GM06990 (cell line): ENCODE measurements at regions not wholly inside any gene's neighbourhood (a gene's known extent, or its start where the extent isn't known, plus 50 kb on each side); places are given as distances from the start of the nearest gene placed in this dataset.

Source experiments
- DNase-seq: peaks from one replicate; pipeline ENCODE4 v3.0.0-alpha.2; 2011; ENCODE audit not compliant: insufficient read length; ENCODE audit errors: extremely low read depth
- H3K27me3 ChIP-seq: replicated peaks from 2 replicates; pipeline ENCODE4 v1.6.0; 2011; ENCODE audit warnings: low read length; ENCODE audit not compliant: control insufficient read depth, insufficient read depth
- H3K36me3 ChIP-seq: 2 replicates; pipeline ENCODE4 v1.5.1; 2011; ENCODE audit warnings: low read length; ENCODE audit not compliant: control insufficient read depth, insufficient read depth
- H3K4me3 ChIP-seq: replicated peaks from 2 replicates; pipeline ENCODE4 v1.5.1; 2011; ENCODE audit warnings: low read depth, mild to moderate bottlenecking, control low read depth, low read length
- TF ChIP-seq, protein P1 (sequence below): IDR thresholded peaks from 2 replicates; pipeline ENCODE4 v1.5.1; 2011; ENCODE audit warnings: low read length, control low read depth, mild to moderate bottlenecking, inconsistent platforms; ENCODE audit not compliant: insufficient read depth, poor library complexity, severe bottlenecking

DNA sequence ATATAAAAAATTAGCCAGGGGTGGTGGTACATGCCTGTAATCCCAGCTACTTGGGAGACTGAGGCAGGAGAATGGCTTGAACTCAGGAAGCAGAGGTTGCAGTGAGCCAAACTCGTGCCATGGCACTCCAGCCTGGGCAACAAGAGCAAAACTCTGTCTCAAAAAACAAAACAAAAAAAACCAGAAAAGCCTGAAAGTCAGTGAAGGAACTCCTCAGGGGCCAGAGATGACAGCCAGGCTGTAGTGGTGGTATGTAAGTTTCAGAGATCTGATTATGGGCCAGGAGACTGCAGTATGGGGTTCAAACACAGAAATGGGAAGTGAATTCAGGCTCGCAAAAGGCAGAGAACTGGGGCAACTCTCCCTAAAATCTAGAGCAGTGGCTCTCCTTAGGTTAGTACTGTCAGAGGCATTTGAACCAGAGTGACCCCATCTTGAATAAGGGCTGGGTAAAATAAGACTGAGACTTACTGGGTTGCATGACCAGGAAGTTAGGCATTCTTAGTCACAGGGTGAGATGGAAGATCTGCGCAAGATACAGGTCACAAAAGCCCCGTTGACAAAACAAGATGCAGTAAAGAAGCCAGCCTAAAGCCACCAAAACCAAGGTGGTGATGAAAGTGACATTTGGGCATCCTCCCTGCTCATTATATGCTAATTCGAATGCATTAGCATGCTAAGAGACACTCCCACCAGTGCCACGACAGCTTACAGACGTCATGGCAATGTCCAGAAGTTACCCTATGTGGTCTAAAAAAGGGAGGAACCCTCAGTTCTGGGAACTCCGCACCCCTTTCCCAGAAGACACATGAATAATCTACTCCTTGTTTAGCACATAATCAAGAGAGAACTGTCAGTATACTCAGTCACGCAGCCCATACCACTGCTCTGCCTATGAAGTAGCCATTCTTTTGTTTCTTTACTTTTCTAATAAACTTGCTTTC, 120.2 kb upstream of the XYLT1 start:
- Histone ChIP-seq H3K4me3 (no peak overlapping the region), H3K36me3 (no peaks in the 10 kb centered on the region), H3K27me3 (no peaks in the 10 kb centered on the region)
- TF ChIP-seq, protein P1, sequence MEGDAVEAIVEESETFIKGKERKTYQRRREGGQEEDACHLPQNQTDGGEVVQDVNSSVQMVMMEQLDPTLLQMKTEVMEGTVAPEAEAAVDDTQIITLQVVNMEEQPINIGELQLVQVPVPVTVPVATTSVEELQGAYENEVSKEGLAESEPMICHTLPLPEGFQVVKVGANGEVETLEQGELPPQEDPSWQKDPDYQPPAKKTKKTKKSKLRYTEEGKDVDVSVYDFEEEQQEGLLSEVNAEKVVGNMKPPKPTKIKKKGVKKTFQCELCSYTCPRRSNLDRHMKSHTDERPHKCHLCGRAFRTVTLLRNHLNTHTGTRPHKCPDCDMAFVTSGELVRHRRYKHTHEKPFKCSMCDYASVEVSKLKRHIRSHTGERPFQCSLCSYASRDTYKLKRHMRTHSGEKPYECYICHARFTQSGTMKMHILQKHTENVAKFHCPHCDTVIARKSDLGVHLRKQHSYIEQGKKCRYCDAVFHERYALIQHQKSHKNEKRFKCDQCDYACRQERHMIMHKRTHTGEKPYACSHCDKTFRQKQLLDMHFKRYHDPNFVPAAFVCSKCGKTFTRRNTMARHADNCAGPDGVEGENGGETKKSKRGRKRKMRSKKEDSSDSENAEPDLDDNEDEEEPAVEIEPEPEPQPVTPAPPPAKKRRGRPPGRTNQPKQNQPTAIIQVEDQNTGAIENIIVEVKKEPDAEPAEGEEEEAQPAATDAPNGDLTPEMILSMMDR = no peak
- no peak for DNase-seq

GRCh38 chr16:17589898-17590297, 119.1 kb upstream of the XYLT1 start:
- DNase-seq = no peak
- no peak overlapping the region for H3K4me3 ChIP-seq
- no peaks in the 10 kb centered on the region for H3K36me3 ChIP-seq
- TF ChIP-seq, protein P1 = no peak
- H3K27me3 ChIP-seq = no peaks in the 10 kb centered on the region

DNA sequence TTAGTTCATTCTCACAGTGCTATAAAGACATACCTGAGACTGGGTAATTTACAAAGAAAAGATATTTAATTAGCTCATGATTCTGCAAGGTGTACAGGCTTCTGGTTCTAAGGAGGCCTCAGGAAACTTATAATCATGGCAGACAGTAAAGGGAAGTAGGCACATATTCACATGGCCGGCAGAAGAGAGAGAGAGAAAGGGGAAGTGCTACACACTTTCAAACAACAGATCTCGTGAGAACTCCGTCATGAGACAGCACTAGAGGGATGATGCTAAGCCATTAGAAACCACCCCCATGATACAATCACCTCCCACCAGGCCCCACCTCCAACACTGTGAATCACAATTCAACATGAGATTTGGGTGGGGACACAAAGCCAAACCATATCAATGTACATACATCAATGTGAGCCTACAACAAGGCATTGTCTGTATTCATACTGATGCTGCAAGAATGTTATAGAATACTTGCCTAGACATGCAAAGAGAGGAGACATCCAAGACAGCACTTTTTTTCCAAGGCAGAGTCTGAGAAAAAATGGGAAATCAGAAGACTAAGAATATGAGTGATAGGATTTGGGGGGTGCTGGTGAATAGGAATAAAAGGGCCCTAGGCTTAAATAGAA, 114.8 kb upstream of the XYLT1 start:
- Histone ChIP-seq H3K4me3 (no peak overlapping the region), H3K27me3 (no peaks in the 10 kb centered on the region), H3K36me3 (no peaks in the 10 kb centered on the region)
- TF ChIP-seq, protein P1 = no peak
- no peak for DNase-seq

GRCh38 chr16:17578981-17579874, 108.5 kb upstream of the XYLT1 start:
- Histone ChIP-seq H3K36me3 (no peaks in the 10 kb centered on the region), H3K4me3 (no peak overlapping the region), H3K27me3 (no peaks in the 10 kb centered on the region)
- no peak for DNase-seq
- TF ChIP-seq, protein P1 = peak; percentile 83

DNA sequence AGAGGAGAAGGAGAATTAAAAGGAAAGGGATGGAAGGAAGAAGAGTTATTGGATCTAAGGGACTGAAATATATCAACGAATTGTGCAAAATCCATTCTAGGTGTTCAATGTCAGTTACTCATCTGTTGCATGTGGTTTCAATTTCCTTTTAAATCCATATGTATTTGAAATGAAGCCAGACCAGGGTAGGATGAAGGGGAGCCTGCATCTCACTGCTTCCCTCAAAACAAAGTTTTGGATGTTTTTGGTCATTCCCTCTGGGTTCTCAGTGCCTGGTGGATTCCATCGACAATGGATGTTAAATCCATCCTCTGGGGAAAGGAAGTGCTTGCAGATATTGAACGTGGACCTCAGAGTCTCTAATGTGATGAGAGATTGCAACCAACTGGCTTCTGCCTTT, 103.5 kb upstream of the XYLT1 start:
- H3K4me3 ChIP-seq = no peak overlapping the region
- TF ChIP-seq, protein P1 = no peak
- H3K27me3 ChIP-seq = no peaks in the 10 kb centered on the region; the same call in 1 of the 2 replicates
- H3K36me3 ChIP-seq = no peaks in the 10 kb centered on the region
- DNase-seq = no peak
